ENCODE measurements at regions not wholly inside any gene's neighbourhood (a gene's known extent, or its start where the extent isn't known, plus 50 kb on each side); places are given as distances from the start of the nearest gene placed in this dataset.
"Not testable (repeated sequence)": the region's sequence is repeated elsewhere in the genome, so short reads cannot be mapped to it uniquely, and the experiment has no call there.

GRCh38 chr13:64672751-64673150 is 2557.4 kb downstream of the PCDH9 start:
- no peaks in the 10 kb centered on the region for H3K4me1 Mint-ChIP-seq (ENCODE audit: low read depth in 2 of 2)
- no peaks in the 10 kb centered on the region for H3K27me3 Mint-ChIP-seq
- H3K36me3 Mint-ChIP-seq (ENCODE audit: insufficient read depth) = no peaks in the 10 kb centered on the region
- DNase-seq (no peak), ATAC-seq (replicated peaks) (no peak)
- H3K9me3 Mint-ChIP-seq = peaks cover 10 to 14% of the 10 kb centered on the region in 2 donors
- H3K4me3 Mint-ChIP-seq = no peak overlapping the region
- H3K27ac Mint-ChIP-seq = no peak overlapping the region

- H3K9me3 Mint-ChIP-seq = peaks cover 4 to 7% of the 10 kb centered on the region in 2 donors
- H3K36me3 Mint-ChIP-seq (ENCODE audit: insufficient read depth) = no peaks in the 10 kb centered on the region
- H3K27ac Mint-ChIP-seq = no peak overlapping the region
- ATAC-seq (replicated peaks) = no peak
- no peaks in the 10 kb centered on the region for H3K4me1 Mint-ChIP-seq (ENCODE audit: low read depth in 2 of 2)
- H3K27me3 Mint-ChIP-seq = no peaks in the 10 kb centered on the region
- H3K4me3 Mint-ChIP-seq = no peak overlapping the region
- DNase-seq = no peak
These were observed 2567.1 kb downstream of the PCDH9 start for GRCh38 chr13:64662887-64663593.

GRCh38 chr13:64648293-64648692 is 2581.8 kb downstream of the PCDH9 start:
- Mint-ChIP-seq H3K4me1 (ENCODE audit: low read depth in 2 of 2) (no peaks in the 10 kb centered on the region), H3K27ac (no peak overlapping the region), H3K9me3 (peaks cover 0 to 14% of the 10 kb centered on the region in 2 donors), H3K36me3 (ENCODE audit: insufficient read depth) (no peaks in the 10 kb centered on the region), H3K4me3 (no peak overlapping the region), H3K27me3 (no peaks in the 10 kb centered on the region)
- DNase-seq = no peak
- no peak for ATAC-seq (replicated peaks)

GRCh38 chr13:64643066-64643465 is 2587.1 kb downstream of the PCDH9 start:
- Mint-ChIP-seq H3K27me3 (no peaks in the 10 kb centered on the region), H3K4me1 (ENCODE audit: low read depth in 2 of 2) (no peaks in the 10 kb centered on the region), H3K9me3 (peaks cover 0 to 12% of the 10 kb centered on the region in 2 donors), H3K4me3 (no peak overlapping the region), H3K27ac (no peak overlapping the region), H3K36me3 (ENCODE audit: insufficient read depth) (no peaks in the 10 kb centered on the region)
- DNase-seq = no peak
- ATAC-seq (replicated peaks) = no peak

GRCh38 chr13:64640002-64640401 is 2590.1 kb downstream of the PCDH9 start:
- no peak for DNase-seq
- Mint-ChIP-seq H3K27me3 (no peaks in the 10 kb centered on the region), H3K36me3 (ENCODE audit: insufficient read depth) (no peaks in the 10 kb centered on the region), H3K27ac (no peak overlapping the region), H3K9me3 (peaks cover 0 to 10% of the 10 kb centered on the region in 2 donors), H3K4me3 (no peak overlapping the region), H3K4me1 (ENCODE audit: low read depth in 2 of 2) (no peaks in the 10 kb centered on the region)
- ATAC-seq (replicated peaks) = no peak

- H3K27ac Mint-ChIP-seq = no peak overlapping the region
- H3K36me3 Mint-ChIP-seq (ENCODE audit: insufficient read depth) = no peaks in the 10 kb centered on the region
- H3K9me3 Mint-ChIP-seq = peaks cover 0 to 8% of the 10 kb centered on the region in 2 donors
- DNase-seq = no peak
- no peaks in the 10 kb centered on the region for H3K4me1 Mint-ChIP-seq (ENCODE audit: low read depth in 2 of 2)
- no peaks in the 10 kb centered on the region for H3K27me3 Mint-ChIP-seq
- H3K4me3 Mint-ChIP-seq = no peak overlapping the region
- no peak for ATAC-seq (replicated peaks)
These were observed 2590.9 kb downstream of the PCDH9 start for GRCh38 chr13:64639206-64639605.

GRCh38 chr13:64633948-64634347 is 2596.2 kb downstream of the PCDH9 start:
- ATAC-seq (replicated peaks) (no peak), DNase-seq (no peak)
- Mint-ChIP-seq H3K4me3 (no peak overlapping the region), H3K27me3 (no peaks in the 10 kb centered on the region), H3K27ac (no peak overlapping the region), H3K36me3 (ENCODE audit: insufficient read depth) (no peaks in the 10 kb centered on the region), H3K9me3 (peaks cover 0 to 10% of the 10 kb centered on the region in 2 donors), H3K4me1 (ENCODE audit: low read depth in 2 of 2) (no peaks in the 10 kb centered on the region)

- no peak overlapping the region for H3K27ac Mint-ChIP-seq
- DNase-seq (no peak), ATAC-seq (replicated peaks) (no peak)
- H3K27me3 Mint-ChIP-seq = no peaks in the 10 kb centered on the region
- no peaks in the 10 kb centered on the region for H3K4me1 Mint-ChIP-seq (ENCODE audit: low read depth in 2 of 2)
- no peak overlapping the region for H3K4me3 Mint-ChIP-seq
- no peaks in the 10 kb centered on the region for H3K36me3 Mint-ChIP-seq (ENCODE audit: insufficient read depth)
- H3K9me3 Mint-ChIP-seq = peaks cover 9 to 11% of the 10 kb centered on the region in 2 donors
These were observed 2602.5 kb downstream of the PCDH9 start for GRCh38 chr13:64627654-64628053.

GRCh38 chr13:64626105-64626504 is 2604.0 kb downstream of the PCDH9 start:
- peaks cover 9 to 11% of the 10 kb centered on the region in 2 donors for H3K9me3 Mint-ChIP-seq
- ATAC-seq (replicated peaks) (no peak), DNase-seq (no peak)
- no peak overlapping the region for H3K27ac Mint-ChIP-seq
- H3K27me3 Mint-ChIP-seq = no peaks in the 10 kb centered on the region
- H3K4me3 Mint-ChIP-seq = no peak overlapping the region
- no peaks in the 10 kb centered on the region for H3K36me3 Mint-ChIP-seq (ENCODE audit: insufficient read depth)
- no peaks in the 10 kb centered on the region for H3K4me1 Mint-ChIP-seq (ENCODE audit: low read depth in 2 of 2)

- ATAC-seq (replicated peaks) = no peak
- no peaks in the 10 kb centered on the region for H3K4me1 Mint-ChIP-seq (ENCODE audit: low read depth in 2 of 2)
- H3K9me3 Mint-ChIP-seq = peaks cover 4 to 18% of the 10 kb centered on the region in 2 donors
- H3K36me3 Mint-ChIP-seq (ENCODE audit: insufficient read depth) = no peaks in the 10 kb centered on the region
- no peak for DNase-seq
- H3K4me3 Mint-ChIP-seq = no peak overlapping the region
- H3K27me3 Mint-ChIP-seq = no peaks in the 10 kb centered on the region
- H3K27ac Mint-ChIP-seq = no peak overlapping the region
These were observed 2612.9 kb downstream of the PCDH9 start for GRCh38 chr13:64617231-64617630.

GRCh38 chr13:64591971-64592370 is 2638.2 kb downstream of the PCDH9 start:
- no peaks in the 10 kb centered on the region for H3K27me3 Mint-ChIP-seq
- no peak overlapping the region for H3K4me3 Mint-ChIP-seq
- no peaks in the 10 kb centered on the region for H3K4me1 Mint-ChIP-seq (ENCODE audit: low read depth in 2 of 2)
- DNase-seq (no peak), ATAC-seq (replicated peaks) (no peak)
- H3K27ac Mint-ChIP-seq = no peak overlapping the region
- no peaks in the 10 kb centered on the region for H3K36me3 Mint-ChIP-seq (ENCODE audit: insufficient read depth)
- H3K9me3 Mint-ChIP-seq = peaks cover 4 to 23% of the 10 kb centered on the region in 2 donors

GRCh38 chr13:64579331-64579730 is 2650.8 kb downstream of the PCDH9 start:
- Mint-ChIP-seq H3K27me3 (no peaks in the 10 kb centered on the region), H3K36me3 (ENCODE audit: insufficient read depth) (no peaks in the 10 kb centered on the region), H3K9me3 (peaks cover 6 to 9% of the 10 kb centered on the region in 2 donors), H3K4me3 (no peak overlapping the region), H3K4me1 (ENCODE audit: low read depth in 2 of 2) (no peaks in the 10 kb centered on the region), H3K27ac (no peak overlapping the region)
- no peak for DNase-seq
- ATAC-seq (replicated peaks) = no peak

- Mint-ChIP-seq H3K4me3 (no peak overlapping the region), H3K27me3 (no peaks in the 10 kb centered on the region), H3K36me3 (ENCODE audit: insufficient read depth) (no peaks in the 10 kb centered on the region), H3K9me3 (peaks cover 3 to 16% of the 10 kb centered on the region in 2 donors), H3K27ac (no peak overlapping the region), H3K4me1 (ENCODE audit: low read depth in 2 of 2) (no peaks in the 10 kb centered on the region)
- DNase-seq (no peak), ATAC-seq (replicated peaks) (no peak)
These were observed 2661.4 kb downstream of the PCDH9 start for GRCh38 chr13:64568748-64569147.

GRCh38 chr13:64558031-64558430 is 2672.1 kb downstream of the PCDH9 start:
- H3K4me3 Mint-ChIP-seq; ATAC-seq (replicated peaks); H3K4me1 Mint-ChIP-seq (ENCODE audit: low read depth in 2 of 2); H3K27ac Mint-ChIP-seq; DNase-seq; H3K27me3 Mint-ChIP-seq; H3K9me3 Mint-ChIP-seq; H3K36me3 Mint-ChIP-seq (ENCODE audit: insufficient read depth): not testable (repeated sequence)
